A673 (cell line): ENCODE measurements at regions not wholly inside any gene's neighbourhood (a gene's known extent, or its start where the extent isn't known, plus 50 kb on each side); places are given as distances from the start of the nearest gene placed in this dataset.

Experiments used
- BruUV-seq: library from RNA; stranded (reverse); fragments of 400-500 nt; replicated peaks from 2 replicates; lab custom pipeline; 2021; lab: Mats Ljungman, UMichigan
- CTCF ChIA-PET: fragments of 300-600 bp; sonication (Branson Sonifier 250); formaldehyde crosslinking; loops from one replicate; lab custom pipeline; 2022; ENCODE audit warnings: antibody characterized with exemption; lab: Charles Lee
- POLR2A ChIA-PET: fragments of 300-600 bp; sonication (Branson Sonifier 250); formaldehyde crosslinking; loops from one replicate; lab custom pipeline; 2022; ENCODE audit warnings: antibody characterized with exemption; ENCODE audit not compliant: low non-redundant PET; lab: Charles Lee
- DNase-seq: peaks from one replicate; pipeline ENCODE4 v3.0.0-alpha.2; 2015; ENCODE audit warnings: low spot score
- H3K27ac ChIP-seq: fragments of 200-600 bp; sonication (generic); 2 replicates; pipeline ENCODE4 v1.5.1; 2016; ENCODE audit warnings: mixed run types, low read depth, mild to moderate bottlenecking, mixed read lengths, antibody characterized with exemption, low read length; ENCODE audit not compliant: poor library complexity, severe bottlenecking
- H3K27me3 ChIP-seq: fragments of 200-600 bp; sonication (generic); replicated peaks from 2 replicates; pipeline ENCODE4 v1.6.1; 2017; ENCODE audit warnings: mixed run types, low read depth, mild to moderate bottlenecking, mixed read lengths, antibody characterized with exemption, low read length; ENCODE audit not compliant: insufficient read depth, poor library complexity
- H3K36me3 ChIP-seq: fragments of 200-600 bp; sonication (generic); 2 replicates; pipeline ENCODE4 v1.6.1; 2016; ENCODE audit warnings: mixed run types, mild to moderate bottlenecking, mixed read lengths, antibody characterized with exemption, low read length; ENCODE audit not compliant: insufficient read depth, poor library complexity, severe bottlenecking
- H3K4me1 ChIP-seq: fragments of 200-600 bp; sonication (generic); 2 replicates; pipeline ENCODE4 v1.6.1; 2017; ENCODE audit warnings: mixed run types, mild to moderate bottlenecking, mixed read lengths, antibody characterized with exemption, low read length; ENCODE audit not compliant: insufficient read depth, poor library complexity, severe bottlenecking
- H3K4me3 ChIP-seq: fragments of 200-600 bp; sonication (generic); 2 replicates; pipeline ENCODE4 v1.5.1; 2016; ENCODE audit warnings: low read depth, mixed run types, mild to moderate bottlenecking, mixed read lengths, low read length; ENCODE audit not compliant: poor library complexity, severe bottlenecking
- H3K9me3 ChIP-seq: fragments of 200-600 bp; sonication (generic); 2 replicates; pipeline ENCODE4 v1.6.1; 2016; ENCODE audit warnings: mixed run types, low read depth, mild to moderate bottlenecking, mixed read lengths, antibody characterized with exemption, low read length; ENCODE audit not compliant: poor library complexity, severe bottlenecking
- EZH2 ChIP-seq: fragments of 200-600 bp; sonication (generic); IDR thresholded peaks from 2 replicates; pipeline ENCODE4 v1.6.1; 2017; ENCODE audit warnings: borderline replicate concordance, low read depth, mild to moderate bottlenecking, mixed read lengths, antibody characterized with exemption, low read length; ENCODE audit not compliant: poor library complexity, severe bottlenecking
- intact Hi-C: fragments of 100-400 bp; cut with micrococcal nuclease; formaldehyde crosslinking; loops from one replicate; pipeline ENCODE4 v1.10.0; 2022; ENCODE audit not compliant: unreplicated experiment
- TF ChIP-seq, protein P1 (sequence below): fragments of 300-800, 200-600 bp; sonication (generic); conservative IDR thresholded peaks from 2 replicates; pipeline ENCODE4 v1.5.1; 2017; ENCODE audit warnings: low read depth, mild to moderate bottlenecking, antibody characterized with exemption, low read length, moderate library complexity, mixed read lengths

DNA sequence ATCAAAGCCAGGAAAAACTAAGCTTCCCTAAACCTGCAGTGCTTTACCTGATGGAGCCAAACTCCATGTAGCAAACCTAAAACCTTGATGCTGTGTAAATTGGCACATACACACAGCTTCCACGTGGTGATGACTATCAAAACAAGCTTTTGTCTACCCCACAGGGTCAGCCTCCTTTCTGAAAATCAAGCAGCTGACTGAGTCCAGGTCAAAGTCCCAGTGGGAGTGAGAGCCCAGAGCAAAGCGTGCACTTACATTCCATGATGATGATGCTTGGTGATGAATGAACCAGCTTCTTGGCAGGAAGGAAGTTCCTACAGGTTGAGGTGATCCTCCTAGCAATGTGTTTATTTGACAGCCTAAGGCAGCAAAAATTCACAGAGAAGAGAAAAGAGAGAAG lies 630.0 kb upstream of the TBX3 start:
- POLR2A ChIA-PET, result no interaction called here
- intact Hi-C loops, result no loop called here
- DNase-seq, result no peak

DNA sequence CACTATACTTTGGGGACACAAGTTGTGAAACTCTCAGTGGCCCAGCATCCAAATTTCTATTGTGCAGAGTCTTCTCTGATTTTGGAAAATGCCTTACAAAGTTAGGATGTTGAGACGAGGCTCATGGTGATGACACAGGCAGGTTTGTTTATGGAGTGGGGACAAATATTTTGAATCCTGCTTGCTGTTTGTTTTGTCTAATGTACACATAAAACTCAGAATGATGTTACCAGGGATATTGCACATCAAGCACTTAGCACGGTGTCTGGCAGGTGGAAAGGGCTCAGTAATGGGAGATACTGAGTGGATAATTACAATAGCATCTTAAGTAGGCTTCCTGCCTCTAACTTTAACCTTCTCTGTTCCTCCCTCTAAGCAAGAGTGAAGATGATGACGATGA lies 628.9 kb upstream of the TBX3 start:
- H3K9me3 ChIP-seq, result peaks cover 5% of the 10 kb centered on the region
- intact Hi-C loops, result no loop called here
- POLR2A ChIA-PET, result no interaction called here
- CTCF ChIA-PET, result no interaction called here
- BruUV-seq, result no TSS peak
- DNase-seq, result no peak
- H3K27ac ChIP-seq, result no peak overlapping the region
- H3K4me3 ChIP-seq, result no peak overlapping the region
- TF ChIP-seq, protein P1, sequence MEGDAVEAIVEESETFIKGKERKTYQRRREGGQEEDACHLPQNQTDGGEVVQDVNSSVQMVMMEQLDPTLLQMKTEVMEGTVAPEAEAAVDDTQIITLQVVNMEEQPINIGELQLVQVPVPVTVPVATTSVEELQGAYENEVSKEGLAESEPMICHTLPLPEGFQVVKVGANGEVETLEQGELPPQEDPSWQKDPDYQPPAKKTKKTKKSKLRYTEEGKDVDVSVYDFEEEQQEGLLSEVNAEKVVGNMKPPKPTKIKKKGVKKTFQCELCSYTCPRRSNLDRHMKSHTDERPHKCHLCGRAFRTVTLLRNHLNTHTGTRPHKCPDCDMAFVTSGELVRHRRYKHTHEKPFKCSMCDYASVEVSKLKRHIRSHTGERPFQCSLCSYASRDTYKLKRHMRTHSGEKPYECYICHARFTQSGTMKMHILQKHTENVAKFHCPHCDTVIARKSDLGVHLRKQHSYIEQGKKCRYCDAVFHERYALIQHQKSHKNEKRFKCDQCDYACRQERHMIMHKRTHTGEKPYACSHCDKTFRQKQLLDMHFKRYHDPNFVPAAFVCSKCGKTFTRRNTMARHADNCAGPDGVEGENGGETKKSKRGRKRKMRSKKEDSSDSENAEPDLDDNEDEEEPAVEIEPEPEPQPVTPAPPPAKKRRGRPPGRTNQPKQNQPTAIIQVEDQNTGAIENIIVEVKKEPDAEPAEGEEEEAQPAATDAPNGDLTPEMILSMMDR, result no peak
- TF ChIP-seq EZH2, result no peak
- no peaks in the 10 kb centered on the region for H3K27me3 ChIP-seq
- no peaks in the 10 kb centered on the region for H3K36me3 ChIP-seq
- H3K4me1 ChIP-seq, result no peaks in the 10 kb centered on the region

More for the DNA sequence above, 630.0 kb upstream of the TBX3 start:
- no peak overlapping the region for H3K4me3 ChIP-seq
- H3K36me3 ChIP-seq, result no peaks in the 10 kb centered on the region
- H3K4me1 ChIP-seq, result no peaks in the 10 kb centered on the region
- H3K9me3 ChIP-seq, result peaks cover 5% of the 10 kb centered on the region
- CTCF ChIA-PET, result no interaction called here
- TF ChIP-seq, protein P1, result no peak
- TF ChIP-seq EZH2, result no peak
- BruUV-seq, result no TSS peak
- no peaks in the 10 kb centered on the region for H3K27me3 ChIP-seq
- H3K27ac ChIP-seq, result no peak overlapping the region

DNA sequence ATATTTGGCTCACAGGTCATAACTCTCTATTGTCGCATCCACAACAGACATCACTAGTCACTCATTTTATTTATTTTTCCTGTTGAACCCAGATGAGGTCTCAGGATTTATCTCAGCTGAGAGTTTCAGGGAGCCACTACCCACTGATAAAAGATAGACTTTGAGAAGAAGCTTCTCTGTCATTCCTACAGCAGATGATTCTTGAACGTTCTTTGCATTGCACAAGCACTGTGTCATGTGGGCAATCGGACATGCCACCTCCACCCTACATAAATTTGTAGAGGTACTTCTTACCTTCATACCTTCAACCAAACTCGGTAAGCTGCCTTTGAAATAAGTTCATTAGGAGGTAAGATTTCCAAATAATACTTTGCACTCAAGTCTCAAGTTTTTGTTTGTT lies 627.9 kb upstream of the TBX3 start:
- intact Hi-C loops, result no loop called here
- CTCF ChIA-PET, result no interaction called here

More for the DNA sequence above, 627.9 kb upstream of the TBX3 start:
- no peak for DNase-seq
- POLR2A ChIA-PET, result no interaction called here
- no peak overlapping the region for H3K27ac ChIP-seq
- H3K4me3 ChIP-seq, result no peak overlapping the region
- no peaks in the 10 kb centered on the region for H3K4me1 ChIP-seq
- TF ChIP-seq, protein P1, result no peak
- no peak for TF ChIP-seq EZH2
- H3K9me3 ChIP-seq, result peaks cover 5% of the 10 kb centered on the region
- BruUV-seq, result no TSS peak
- no peaks in the 10 kb centered on the region for H3K27me3 ChIP-seq
- no peaks in the 10 kb centered on the region for H3K36me3 ChIP-seq
